ENCODE measurements at regions not wholly inside any gene's neighbourhood (a gene's known extent, or its start where the extent isn't known, plus 50 kb on each side); places are given as distances from the start of the nearest gene placed in this dataset.

- DNase-seq (ENCODE audit: extremely low read depth, insufficient read length), result no peak
- no peaks in the 10 kb centered on the region for H3K36me3 ChIP-seq (ENCODE audit: control insufficient read depth, insufficient read depth, low read length)
- H3K4me3 ChIP-seq (replicated peaks; ENCODE audit: low read depth, low read length), result no peak overlapping the region
- TF ChIP-seq, protein P1, sequence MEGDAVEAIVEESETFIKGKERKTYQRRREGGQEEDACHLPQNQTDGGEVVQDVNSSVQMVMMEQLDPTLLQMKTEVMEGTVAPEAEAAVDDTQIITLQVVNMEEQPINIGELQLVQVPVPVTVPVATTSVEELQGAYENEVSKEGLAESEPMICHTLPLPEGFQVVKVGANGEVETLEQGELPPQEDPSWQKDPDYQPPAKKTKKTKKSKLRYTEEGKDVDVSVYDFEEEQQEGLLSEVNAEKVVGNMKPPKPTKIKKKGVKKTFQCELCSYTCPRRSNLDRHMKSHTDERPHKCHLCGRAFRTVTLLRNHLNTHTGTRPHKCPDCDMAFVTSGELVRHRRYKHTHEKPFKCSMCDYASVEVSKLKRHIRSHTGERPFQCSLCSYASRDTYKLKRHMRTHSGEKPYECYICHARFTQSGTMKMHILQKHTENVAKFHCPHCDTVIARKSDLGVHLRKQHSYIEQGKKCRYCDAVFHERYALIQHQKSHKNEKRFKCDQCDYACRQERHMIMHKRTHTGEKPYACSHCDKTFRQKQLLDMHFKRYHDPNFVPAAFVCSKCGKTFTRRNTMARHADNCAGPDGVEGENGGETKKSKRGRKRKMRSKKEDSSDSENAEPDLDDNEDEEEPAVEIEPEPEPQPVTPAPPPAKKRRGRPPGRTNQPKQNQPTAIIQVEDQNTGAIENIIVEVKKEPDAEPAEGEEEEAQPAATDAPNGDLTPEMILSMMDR (IDR thresholded peaks at IDR 0.05; ENCODE audit: insufficient read depth, low read length, poor library complexity, severe bottlenecking), result no peak
- H3K27me3 ChIP-seq (replicated peaks; ENCODE audit: control insufficient read depth, insufficient read depth, low read length), result no peaks in the 10 kb centered on the region
These were observed 249.1 kb downstream of the LY86 start for GRCh38 chr6:6837541-6838080.

DNA sequence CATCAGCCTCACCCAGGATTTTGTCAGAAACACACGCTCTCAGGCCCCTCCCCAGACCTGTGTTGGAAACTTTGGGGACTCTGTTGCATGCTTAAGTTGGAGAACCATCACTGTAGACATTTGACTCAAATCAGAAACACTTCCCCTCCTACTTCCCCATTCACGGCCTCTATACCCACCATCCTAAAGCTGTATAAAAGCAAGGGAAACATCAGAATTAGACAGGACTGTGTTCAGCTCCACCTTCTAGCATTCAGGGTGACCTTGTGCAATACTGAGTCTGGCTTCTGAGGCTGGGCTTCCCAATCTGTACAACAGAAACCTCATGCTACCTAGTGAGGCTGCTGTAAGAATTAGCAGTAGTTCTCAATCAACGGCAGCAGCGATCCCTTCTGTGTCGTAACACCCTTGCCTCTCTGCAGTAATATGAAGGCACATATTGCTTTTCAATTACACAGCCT lies 252.3 kb downstream of the LY86 start:
- no peak for DNase-seq (ENCODE audit: extremely low read depth, insufficient read length)
- no peak overlapping the region for H3K4me3 ChIP-seq (replicated peaks; ENCODE audit: low read depth, low read length)

GRCh38 chr6:6841571-6841970 lies 253.1 kb downstream of the LY86 start:
- Histone ChIP-seq H3K36me3 (ENCODE audit: control insufficient read depth, insufficient read depth, low read length) (no peaks in the 10 kb centered on the region), H3K27me3 (replicated peaks; ENCODE audit: control insufficient read depth, insufficient read depth, low read length) (no peaks in the 10 kb centered on the region; the same call in 1 of the 2 replicates), H3K4me3 (replicated peaks; ENCODE audit: low read depth, low read length) (no peak overlapping the region)
- no peak for DNase-seq (ENCODE audit: extremely low read depth, insufficient read length)
- TF ChIP-seq, protein P1 (IDR thresholded peaks at IDR 0.05; ENCODE audit: insufficient read depth, low read length, poor library complexity, severe bottlenecking), result no peak

More for the DNA sequence above, 252.3 kb downstream of the LY86 start:
- TF ChIP-seq, protein P1 (IDR thresholded peaks at IDR 0.05; ENCODE audit: insufficient read depth, low read length, poor library complexity, severe bottlenecking), result no peak
- H3K27me3 ChIP-seq (replicated peaks; ENCODE audit: control insufficient read depth, insufficient read depth, low read length), result no peaks in the 10 kb centered on the region; the same call in 1 of the 2 replicates
- no peaks in the 10 kb centered on the region for H3K36me3 ChIP-seq (ENCODE audit: control insufficient read depth, insufficient read depth, low read length)

- TF ChIP-seq, protein P1 (IDR thresholded peaks at IDR 0.05; ENCODE audit: insufficient read depth, low read length, poor library complexity, severe bottlenecking), result no peak
- H3K36me3 ChIP-seq (ENCODE audit: control insufficient read depth, insufficient read depth, low read length), result no peaks in the 10 kb centered on the region
- DNase-seq (ENCODE audit: extremely low read depth, insufficient read length), result no peak
- no peak overlapping the region for H3K4me3 ChIP-seq (replicated peaks; ENCODE audit: low read depth, low read length)
- no peaks in the 10 kb centered on the region; the same call in 1 of the 2 replicates for H3K27me3 ChIP-seq (replicated peaks; ENCODE audit: control insufficient read depth, insufficient read depth, low read length)
These were observed 253.8 kb downstream of the LY86 start for GRCh38 chr6:6842291-6842690.

DNA sequence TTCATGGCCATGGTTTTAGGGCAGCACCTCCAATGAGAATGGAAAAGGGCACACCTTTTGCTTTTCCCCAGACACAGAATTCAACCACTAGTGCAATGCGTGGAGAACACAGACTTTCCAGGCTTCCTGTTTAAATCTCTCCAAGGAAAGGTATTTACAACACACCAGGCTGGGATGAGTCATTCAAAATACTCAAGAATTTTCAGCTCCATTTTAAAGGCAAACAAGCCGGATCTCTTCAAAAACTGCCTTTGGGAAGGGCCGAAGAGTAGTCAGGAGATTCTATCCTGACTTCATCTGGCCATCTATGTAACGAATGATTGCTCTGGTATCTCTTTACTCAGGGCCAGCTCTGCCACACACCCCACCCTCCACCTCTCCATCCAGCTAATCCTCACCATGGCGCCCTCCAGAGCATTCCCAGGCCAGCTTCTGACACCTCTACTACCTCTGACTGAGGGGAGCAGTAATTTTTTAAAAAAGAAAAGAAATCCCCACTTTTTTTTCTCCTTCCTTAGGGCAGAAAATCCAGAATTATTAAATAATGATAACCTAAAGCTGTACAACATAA lies 254.6 kb downstream of the LY86 start:
- no peak for DNase-seq (ENCODE audit: extremely low read depth, insufficient read length)
- no peaks in the 10 kb centered on the region; the same call in 1 of the 2 replicates for H3K27me3 ChIP-seq (replicated peaks; ENCODE audit: control insufficient read depth, insufficient read depth, low read length)
- H3K36me3 ChIP-seq (ENCODE audit: control insufficient read depth, insufficient read depth, low read length), result no peaks in the 10 kb centered on the region
- TF ChIP-seq, protein P1 (IDR thresholded peaks at IDR 0.05; ENCODE audit: insufficient read depth, low read length, poor library complexity, severe bottlenecking), result no peak
- no peak overlapping the region for H3K4me3 ChIP-seq (replicated peaks; ENCODE audit: low read depth, low read length)
